Mucosa of descending colon (tissue), 3 donors: ENCODE measurements at regions not wholly inside any gene's neighbourhood (a gene's known extent, or its start where the extent isn't known, plus 50 kb on each side); places are given as distances from the start of the nearest gene placed in this dataset.
"Not testable (repeated sequence)": the region's sequence is repeated elsewhere in the genome, so short reads cannot be mapped to it uniquely, and the experiment has no call there.

Experiments
- ATAC-seq: fragments of 200-7000 bp; cut with Tn5 transposase; one replicate; pipeline ENCODE4 v1.9.1; 2020; ENCODE audit warnings: mild to moderate bottlenecking, moderate library complexity
- DNase-seq, 3 donors: peaks; one replicate each; pipeline ENCODE4 v3.0.0-alpha.2; 2020
- H3K36me3 ChIP-seq: fragments of 200-600 bp; one replicate; pipeline ENCODE4 v1.8.0; 2021; ENCODE audit warnings: low read depth, mild to moderate bottlenecking
- H3K4me1 ChIP-seq: fragments of 200-600 bp; one replicate; pipeline ENCODE4 v1.8.0; 2021; ENCODE audit warnings: low read depth, mild to moderate bottlenecking
- H3K4me3 ChIP-seq: fragments of 200-600 bp; one replicate; pipeline ENCODE4 v1.8.0; 2021; ENCODE audit warnings: mild to moderate bottlenecking
- H3K9me3 ChIP-seq: fragments of 200-600 bp; one replicate; pipeline ENCODE4 v1.8.0; 2021; ENCODE audit warnings: mild to moderate bottlenecking
- intact Hi-C, 2 donors: fragments of 100-400 bp; cut with DNase I in 1 of 2; cut with micrococcal nuclease in 1 of 2; formaldehyde crosslinking; loops; one replicate each; pipeline versions ENCODE4 v1.11.0 to v1.11.1; 2022; cut with DNase I, micrococcal nuclease
- TF ChIP-seq, protein P1 (sequence below): fragments of 200-600 bp; IDR thresholded peaks from one replicate; pipeline ENCODE4 v1.8.0; 2022; ENCODE audit warnings: antibody characterized with exemption, mild to moderate bottlenecking
- donor health status: DM: no; HTN: no; CAD: no; lungs with moderate emphysema.
- donor health status: DM: no; HTN: no; CAD: no.
- donor health status: DM: no; HTN: yes; CAD: no.

DNA sequence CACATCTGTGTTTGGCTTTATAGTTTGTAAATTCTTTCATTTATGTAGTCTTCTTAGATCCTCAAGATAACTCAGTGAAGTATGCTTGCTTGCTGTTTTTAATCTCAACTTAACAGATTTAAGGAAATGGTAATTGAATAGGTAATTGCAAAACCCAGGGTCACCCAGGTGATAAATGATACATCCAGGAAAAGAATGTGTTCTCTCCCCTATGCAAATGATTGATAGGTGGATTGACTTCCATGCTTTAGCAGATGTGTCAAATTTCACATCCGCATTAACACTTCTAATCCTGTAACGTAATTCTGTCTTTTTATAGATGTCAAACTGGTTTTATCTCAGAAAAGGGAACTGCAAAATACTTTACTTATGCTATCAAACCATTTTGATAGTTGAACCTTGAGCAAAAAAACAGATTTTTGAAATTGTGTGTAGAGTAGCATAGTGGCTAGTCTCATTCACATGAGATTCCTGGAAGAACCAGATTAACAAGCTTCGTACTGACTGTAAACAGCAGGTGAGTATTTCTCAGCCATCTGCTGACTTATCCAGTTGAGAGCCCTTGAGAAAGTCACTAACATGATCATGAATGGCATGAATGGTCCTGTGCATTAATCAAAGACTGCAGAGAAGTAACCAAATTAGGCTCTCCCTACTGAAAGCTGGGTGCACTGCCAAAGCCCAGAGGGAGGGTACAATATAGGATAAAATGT, 86.7 kb upstream of the PAM start:
- intact Hi-C loops, result no loop called here
- ATAC-seq, result no peak
- H3K36me3 ChIP-seq, result no peaks in the 10 kb centered on the region
- DNase-seq, result no peak
- no peaks in the 10 kb centered on the region for H3K4me1 ChIP-seq
- H3K4me3 ChIP-seq, result no peak overlapping the region
- TF ChIP-seq, protein P1, sequence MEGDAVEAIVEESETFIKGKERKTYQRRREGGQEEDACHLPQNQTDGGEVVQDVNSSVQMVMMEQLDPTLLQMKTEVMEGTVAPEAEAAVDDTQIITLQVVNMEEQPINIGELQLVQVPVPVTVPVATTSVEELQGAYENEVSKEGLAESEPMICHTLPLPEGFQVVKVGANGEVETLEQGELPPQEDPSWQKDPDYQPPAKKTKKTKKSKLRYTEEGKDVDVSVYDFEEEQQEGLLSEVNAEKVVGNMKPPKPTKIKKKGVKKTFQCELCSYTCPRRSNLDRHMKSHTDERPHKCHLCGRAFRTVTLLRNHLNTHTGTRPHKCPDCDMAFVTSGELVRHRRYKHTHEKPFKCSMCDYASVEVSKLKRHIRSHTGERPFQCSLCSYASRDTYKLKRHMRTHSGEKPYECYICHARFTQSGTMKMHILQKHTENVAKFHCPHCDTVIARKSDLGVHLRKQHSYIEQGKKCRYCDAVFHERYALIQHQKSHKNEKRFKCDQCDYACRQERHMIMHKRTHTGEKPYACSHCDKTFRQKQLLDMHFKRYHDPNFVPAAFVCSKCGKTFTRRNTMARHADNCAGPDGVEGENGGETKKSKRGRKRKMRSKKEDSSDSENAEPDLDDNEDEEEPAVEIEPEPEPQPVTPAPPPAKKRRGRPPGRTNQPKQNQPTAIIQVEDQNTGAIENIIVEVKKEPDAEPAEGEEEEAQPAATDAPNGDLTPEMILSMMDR, result no peak
- no peaks in the 10 kb centered on the region for H3K9me3 ChIP-seq

DNA sequence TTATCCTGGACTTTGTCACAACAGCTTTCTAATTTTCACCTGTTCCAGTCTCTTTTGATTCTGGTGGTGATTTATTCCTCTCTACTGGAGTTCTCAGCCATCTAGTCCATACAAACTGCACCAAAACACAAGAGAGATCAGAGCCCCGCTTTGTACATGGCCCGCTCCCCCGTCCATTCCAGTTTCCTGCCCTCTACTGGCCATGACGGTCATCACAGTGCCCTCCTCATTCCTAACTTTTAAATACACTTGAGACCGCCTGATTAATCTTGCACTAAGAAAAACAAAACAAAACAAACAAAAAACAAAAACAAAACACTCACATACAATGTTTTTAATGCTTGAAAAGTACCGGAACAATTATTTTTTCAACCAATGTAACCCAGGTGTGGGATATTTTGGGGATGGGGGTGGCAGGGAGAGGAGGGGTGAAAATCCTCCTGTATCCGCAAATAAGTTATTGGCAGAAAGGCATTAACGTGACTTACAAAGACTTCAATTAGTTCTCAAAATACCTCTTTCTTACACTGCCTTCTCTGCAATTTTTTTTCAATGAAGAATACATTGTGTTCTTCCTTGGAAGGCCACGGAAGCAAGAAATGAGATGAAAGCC, 84.8 kb upstream of the PAM start:
- ATAC-seq (no peak), DNase-seq (peak in 1 of 3 donors; percentile 7)
- H3K9me3 ChIP-seq, result no peaks in the 10 kb centered on the region
- no peaks in the 10 kb centered on the region for H3K4me1 ChIP-seq
- intact Hi-C loops, result no loop called here
- H3K36me3 ChIP-seq, result no peaks in the 10 kb centered on the region
- TF ChIP-seq, protein P1, result no peak
- H3K4me3 ChIP-seq, result no peak overlapping the region

DNA sequence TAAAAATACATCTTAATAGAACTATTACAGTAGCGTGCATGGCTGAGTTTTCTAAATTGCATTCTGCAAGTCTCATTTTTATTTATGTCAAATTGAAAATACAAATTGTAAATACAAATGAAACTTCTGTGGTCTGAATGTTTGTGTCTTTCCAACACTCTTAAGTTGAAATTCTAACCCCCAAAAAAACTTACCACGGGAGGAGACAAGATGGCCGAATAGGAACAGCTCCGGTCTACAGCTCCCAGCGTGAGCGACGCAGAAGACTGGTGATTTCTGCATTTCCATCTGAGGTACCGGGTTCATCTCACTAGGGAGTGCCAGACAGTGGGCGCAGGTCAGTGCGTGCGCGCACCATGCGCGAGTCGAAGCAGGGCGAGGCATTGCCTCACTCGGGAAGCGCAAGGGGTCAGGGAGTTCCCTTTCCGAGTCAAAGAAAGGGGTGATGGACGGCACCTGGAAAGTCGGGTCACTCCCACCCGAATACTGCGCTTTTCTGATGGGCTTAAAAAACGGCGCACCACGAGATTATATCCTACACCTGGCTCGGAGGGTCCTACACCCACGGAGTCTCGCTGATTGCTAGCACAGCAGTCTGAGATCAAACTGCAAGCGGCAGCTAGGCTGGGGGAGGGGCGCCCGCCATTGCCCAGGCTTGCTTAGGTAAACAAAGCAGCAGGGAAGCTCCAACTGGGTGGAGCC, 83.9 kb upstream of the PAM start:
- H3K9me3 ChIP-seq, H3K4me3 ChIP-seq, H3K4me1 ChIP-seq, ATAC-seq, H3K36me3 ChIP-seq, intact Hi-C loops, DNase-seq: not testable (repeated sequence)

DNA sequence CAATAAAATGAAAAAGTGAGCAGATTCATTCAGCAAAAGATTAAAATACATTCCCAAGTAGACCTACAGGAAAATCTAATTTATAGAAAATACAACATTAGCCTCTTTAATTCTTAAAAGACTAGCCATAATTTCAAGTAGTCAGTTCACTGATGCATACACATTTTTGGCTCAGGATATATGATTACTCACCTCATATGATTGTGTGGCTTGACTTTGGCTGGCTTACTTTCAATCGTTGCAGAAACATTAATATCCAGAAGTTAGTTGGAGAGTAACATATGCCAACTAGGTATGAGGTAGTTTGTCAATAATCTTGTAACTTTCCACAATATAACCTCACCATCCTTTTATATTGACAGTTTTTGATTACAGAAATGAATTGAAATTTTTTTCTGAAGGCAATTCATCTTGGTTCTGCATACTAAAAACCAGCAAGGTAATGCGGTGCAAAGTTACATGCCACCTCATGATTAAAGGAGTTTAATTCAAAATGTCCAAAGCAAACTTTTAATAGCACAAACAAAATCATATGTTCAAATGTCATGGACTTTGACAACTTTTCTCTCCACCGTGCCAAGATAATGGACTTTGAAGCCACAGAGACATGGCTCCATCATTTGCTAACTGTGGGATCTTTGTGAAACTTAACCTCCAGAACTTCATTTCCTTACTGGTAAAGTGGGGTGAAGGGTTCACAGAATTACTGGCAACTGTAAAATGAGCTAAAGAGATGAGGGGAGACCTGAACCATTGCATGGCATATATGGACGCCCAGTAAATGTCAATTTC, 76.6 kb upstream of the PAM start:
- H3K36me3 ChIP-seq, result no peaks in the 10 kb centered on the region
- intact Hi-C loops, result no loop called here
- TF ChIP-seq, protein P1, result no peak
- no peak overlapping the region for H3K4me3 ChIP-seq
- no peak for ATAC-seq
- H3K9me3 ChIP-seq, result no peaks in the 10 kb centered on the region
- no peak for DNase-seq
- H3K4me1 ChIP-seq, result no peaks in the 10 kb centered on the region

DNA sequence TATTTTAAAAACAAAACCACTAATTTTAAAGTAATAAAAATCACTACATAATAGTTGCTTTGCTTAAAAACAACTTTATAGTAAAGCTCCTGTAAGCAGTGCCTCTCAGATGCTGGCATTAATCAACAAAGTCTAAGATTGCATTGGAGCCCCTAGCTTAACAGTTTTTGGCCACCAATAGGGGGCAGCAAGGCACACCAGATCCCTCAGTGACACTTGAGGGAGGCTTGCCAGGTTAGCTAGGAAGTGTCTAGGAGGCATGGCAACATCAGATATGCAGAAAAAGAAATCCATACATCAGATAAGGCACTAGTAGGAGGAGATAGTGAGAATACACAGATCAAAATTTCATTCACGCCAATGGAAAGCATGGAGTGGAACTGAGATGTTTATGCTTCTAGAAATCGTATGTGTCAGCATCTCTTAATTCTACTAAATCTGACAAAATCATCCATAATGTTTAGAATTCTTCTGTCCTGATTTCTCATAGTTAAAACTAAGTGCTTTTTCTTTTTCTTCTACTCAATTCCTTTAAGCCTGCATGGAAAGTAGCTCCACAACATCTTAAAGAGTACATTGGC, 73.6 kb upstream of the PAM start:
- Histone ChIP-seq H3K36me3 (no peaks in the 10 kb centered on the region), H3K4me3 (no peak overlapping the region), H3K4me1 (no peaks in the 10 kb centered on the region), H3K9me3 (no peaks in the 10 kb centered on the region)
- ATAC-seq (peak; percentile 69), DNase-seq (peak in 2 of 3 donors; percentile 55 to 84)
- TF ChIP-seq, protein P1, result peak; percentile 49
- intact Hi-C loops, result no loop called here
